Gastrocnemius medialis (tissue), 4 donors: ENCODE measurements at regions not wholly inside any gene's neighbourhood (a gene's known extent, or its start where the extent isn't known, plus 50 kb on each side); places are given as distances from the start of the nearest gene placed in this dataset.

ENCODE experiments used
- POLR2A ChIP-seq, 2 donors: fragments of 450-650 bp; IDR thresholded peaks; one replicate each; pipeline ENCODE4 v1.6.1; 2017; ENCODE audit warnings: antibody characterized with exemption in 2 of 2, mild to moderate bottlenecking in 2 of 2, moderate library complexity in 2 of 2
- TF ChIP-seq, protein P1 (sequence below), 5 experiments: fragments of 450-650 bp in 3 of 5; fragments of 200-600 bp in 2 of 5; sonication (generic) in 2 of 5; IDR thresholded peaks in 4 of 5; conservative IDR thresholded peaks in 1 of 5; 1 replicate in 4 of 5; 2 replicates in 1 of 5; pipeline ENCODE4 v1.5.1; 2016 to 2019; ENCODE audit warnings: antibody characterized with exemption in 5 of 5, mild to moderate bottlenecking in 3 of 5, moderate library complexity in 3 of 5

DNA sequence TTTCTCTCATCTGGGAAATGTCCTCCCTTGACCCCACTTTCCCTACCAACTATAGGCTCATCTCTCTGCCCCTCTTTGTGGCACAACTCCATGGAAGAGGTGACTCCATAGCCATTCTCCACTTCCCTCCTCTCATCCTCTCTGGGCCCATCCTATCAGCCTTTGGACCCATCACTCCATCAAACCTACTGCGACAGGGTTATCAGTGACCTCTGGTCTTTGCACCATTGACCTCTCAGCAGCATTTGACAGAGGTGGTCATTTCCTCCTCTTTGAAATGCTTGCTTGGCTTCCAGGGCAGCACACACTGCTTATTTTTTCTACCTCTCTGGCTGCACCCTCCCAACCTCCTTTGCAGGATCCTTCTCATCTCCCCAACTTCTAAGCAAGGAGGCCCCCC lies 113.1 kb upstream of the SLC25A36 start:
- TF ChIP-seq, protein P1, sequence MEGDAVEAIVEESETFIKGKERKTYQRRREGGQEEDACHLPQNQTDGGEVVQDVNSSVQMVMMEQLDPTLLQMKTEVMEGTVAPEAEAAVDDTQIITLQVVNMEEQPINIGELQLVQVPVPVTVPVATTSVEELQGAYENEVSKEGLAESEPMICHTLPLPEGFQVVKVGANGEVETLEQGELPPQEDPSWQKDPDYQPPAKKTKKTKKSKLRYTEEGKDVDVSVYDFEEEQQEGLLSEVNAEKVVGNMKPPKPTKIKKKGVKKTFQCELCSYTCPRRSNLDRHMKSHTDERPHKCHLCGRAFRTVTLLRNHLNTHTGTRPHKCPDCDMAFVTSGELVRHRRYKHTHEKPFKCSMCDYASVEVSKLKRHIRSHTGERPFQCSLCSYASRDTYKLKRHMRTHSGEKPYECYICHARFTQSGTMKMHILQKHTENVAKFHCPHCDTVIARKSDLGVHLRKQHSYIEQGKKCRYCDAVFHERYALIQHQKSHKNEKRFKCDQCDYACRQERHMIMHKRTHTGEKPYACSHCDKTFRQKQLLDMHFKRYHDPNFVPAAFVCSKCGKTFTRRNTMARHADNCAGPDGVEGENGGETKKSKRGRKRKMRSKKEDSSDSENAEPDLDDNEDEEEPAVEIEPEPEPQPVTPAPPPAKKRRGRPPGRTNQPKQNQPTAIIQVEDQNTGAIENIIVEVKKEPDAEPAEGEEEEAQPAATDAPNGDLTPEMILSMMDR (IDR thresholded peaks at IDR 0.05 in 4 of 5, conservative IDR thresholded peaks at IDR 0.05 in 1 of 5): no peak
- no peak for TF ChIP-seq POLR2A (IDR thresholded peaks at IDR 0.05)
